Epidermal melanocyte (primary cell): ENCODE measurements at regions not wholly inside any gene's neighbourhood (a gene's known extent, or its start where the extent isn't known, plus 50 kb on each side); places are given as distances from the start of the nearest gene placed in this dataset.

Experiments
- DNase-seq: peaks from one replicate; pipeline ENCODE4 v3.0.0; 2011; ENCODE audit warnings: low spot score; ENCODE audit not compliant: insufficient read length

GRCh38 chr1:116322752-116323405 is 50.2 kb upstream of the ATP1A1 start:
- no peak for DNase-seq
